ENCODE measurements at regions not wholly inside any gene's neighbourhood (a gene's known extent, or its start where the extent isn't known, plus 50 kb on each side); places are given as distances from the start of the nearest gene placed in this dataset.

- Histone ChIP-seq H3K9me3 (ENCODE audit: low read length) (no peaks in the 10 kb centered on the region), H3K9me2 (ENCODE audit: insufficient read depth, low read length) (no peaks in the 10 kb centered on the region), H3K27me3 (ENCODE audit: insufficient read depth, low read depth, low read length) (no peaks in the 10 kb centered on the region), H3K27ac (ENCODE audit: low read length) (no peak overlapping the region), H4K20me1 (ENCODE audit: insufficient read depth) (no peaks in the 10 kb centered on the region), H3F3A (ENCODE audit: insufficient read depth, low read length, poor library complexity, severe bottlenecking) (no peaks in the 10 kb centered on the region), H3K79me2 (replicated peaks; ENCODE audit: insufficient read depth, low read length) (no peaks in the 10 kb centered on the region), H2AFZ (ENCODE audit: low read depth, low read length) (no peak overlapping the region), H3K4me3 (ENCODE audit: low read length) (no peak overlapping the region), H3K36me3 (ENCODE audit: insufficient read depth, low read length) (no peaks in the 10 kb centered on the region), H3K4me2 (ENCODE audit: low read length) (no peak overlapping the region), H3K9ac (ENCODE audit: low read length) (no peak overlapping the region)
- TF ChIP-seq SMC3 (conservative IDR thresholded peaks at IDR 0.05; ENCODE audit: poor library complexity) (no peak), TAF1 (IDR thresholded peaks at IDR 0.05; ENCODE audit: low read depth) (no peak), CTCF (IDR thresholded peaks at IDR 0.05; ENCODE audit: poor library complexity, severe bottlenecking) (no peak), REST (IDR thresholded peaks at IDR 0.05; ENCODE audit: borderline replicate concordance) (no peak), EZH2 (IDR thresholded peaks at IDR 0.05; ENCODE audit: borderline replicate concordance, insufficient read depth, low read length, poor library complexity, severe bottlenecking) (no peak), MXI1 (conservative IDR thresholded peaks at IDR 0.05; ENCODE audit: poor library complexity, severe bottlenecking) (no peak), POLR2AphosphoS5 (IDR thresholded peaks at IDR 0.05) (no peak)
These were observed 187.9 kb upstream of the ECI2 start for GRCh38 chr6:4323322-4323721.

GRCh38 chr6:4322846-4323309 is 187.5 kb upstream of the ECI2 start:
- Histone ChIP-seq H3K4me2 (ENCODE audit: low read length) (no peak overlapping the region), H3F3A (ENCODE audit: insufficient read depth, low read length, poor library complexity, severe bottlenecking) (no peaks in the 10 kb centered on the region)

More at GRCh38 chr6:4322846-4323309, 187.5 kb upstream of the ECI2 start:
- no peak overlapping the region for H3K4me3 ChIP-seq (ENCODE audit: low read length)
- no peaks in the 10 kb centered on the region for H3K79me2 ChIP-seq (replicated peaks; ENCODE audit: insufficient read depth, low read length)
- H3K9me3 ChIP-seq (ENCODE audit: low read length): no peaks in the 10 kb centered on the region
- no peak overlapping the region for H2AFZ ChIP-seq (ENCODE audit: low read depth, low read length)
- no peaks in the 10 kb centered on the region for H4K20me1 ChIP-seq (ENCODE audit: insufficient read depth)
- H3K36me3 ChIP-seq (ENCODE audit: insufficient read depth, low read length): no peaks in the 10 kb centered on the region
- no peak overlapping the region for H3K27ac ChIP-seq (ENCODE audit: low read length)
- no peaks in the 10 kb centered on the region for H3K27me3 ChIP-seq (ENCODE audit: insufficient read depth, low read depth, low read length)
- H3K9me2 ChIP-seq (ENCODE audit: insufficient read depth, low read length): no peaks in the 10 kb centered on the region
- H3K9ac ChIP-seq (ENCODE audit: low read length): no peak overlapping the region
- TF ChIP-seq POLR2AphosphoS5 (IDR thresholded peaks at IDR 0.05) (no peak), TAF1 (IDR thresholded peaks at IDR 0.05; ENCODE audit: low read depth) (no peak), SMC3 (conservative IDR thresholded peaks at IDR 0.05; ENCODE audit: poor library complexity) (no peak), REST (IDR thresholded peaks at IDR 0.05; ENCODE audit: borderline replicate concordance) (no peak), EZH2 (IDR thresholded peaks at IDR 0.05; ENCODE audit: borderline replicate concordance, insufficient read depth, low read length, poor library complexity, severe bottlenecking) (no peak), MXI1 (conservative IDR thresholded peaks at IDR 0.05; ENCODE audit: poor library complexity, severe bottlenecking) (no peak), RAD21 (conservative IDR thresholded peaks at IDR 0.05) (no peak), CTCF (IDR thresholded peaks at IDR 0.05; ENCODE audit: poor library complexity, severe bottlenecking) (no peak), EP300 (conservative IDR thresholded peaks at IDR 0.05; ENCODE audit: poor library complexity, severe bottlenecking) (no peak)
